IMR-90 (cell line): ENCODE measurements at regions not wholly inside any gene's neighbourhood (a gene's known extent, or its start where the extent isn't known, plus 50 kb on each side); places are given as distances from the start of the nearest gene placed in this dataset.
A peak's percentile ranks its signal among the peaks of the same experiment; 100 is the strongest.

ENCODE experiments used
- ATAC-seq: fragments of 200-7000 bp; cut with Tn5 transposase; 2 replicates; pipeline ENCODE4 v1.9.1; 2020; ENCODE audit warnings: low read depth, mild to moderate bottlenecking, moderate library complexity
- BruUV-seq: library from RNA; stranded (reverse); fragments of 400-500 nt; replicated peaks from 2 replicates; lab custom pipeline; 2021; lab: Mats Ljungman, UMichigan
- CTCF ChIA-PET: fragments of 300-600 bp; formaldehyde crosslinking; extraction: SDS; loops from one replicate; lab custom pipeline; 2021; ENCODE audit warnings: antibody characterized with exemption; lab: Yijun Ruan, JAX
- POLR2A ChIA-PET: fragments of 300-600 bp; sonication (Branson Sonifier 250); formaldehyde crosslinking; loops from one replicate; lab custom pipeline; 2022; ENCODE audit warnings: antibody characterized with exemption; ENCODE audit not compliant: unreplicated experiment; lab: Charles Lee
- DNase-seq: peaks from one replicate; pipeline ENCODE4 v3.0.0; 2013
- H2AFZ ChIP-seq: replicated peaks from 2 replicates; pipeline ENCODE3; 2013; ENCODE audit warnings: low read length, mild to moderate bottlenecking; ENCODE audit not compliant: poor library complexity
- H2AK5ac ChIP-seq: 2 replicates; pipeline ENCODE4 v1.6.1; 2013; ENCODE audit warnings: low read depth, low read length, inconsistent platforms
- H2AK9ac ChIP-seq: replicated peaks from 2 replicates; pipeline ENCODE3; 2013; ENCODE audit warnings: mild to moderate bottlenecking, low read depth, low read length, moderate library complexity; ENCODE audit not compliant: poor library complexity
- H2BK120ac ChIP-seq: 2 replicates; pipeline ENCODE4 v1.6.1; 2013; ENCODE audit warnings: low read depth, low read length, inconsistent platforms
- H2BK15ac ChIP-seq: 3 replicates; pipeline ENCODE4 v1.6.1; 2013; ENCODE audit warnings: low read depth, low read length, inconsistent platforms
- H2BK20ac ChIP-seq: 2 replicates; pipeline ENCODE4 v1.6.1; 2013; ENCODE audit warnings: low read depth, mild to moderate bottlenecking, inconsistent platforms, low read length, moderate library complexity
- H2BK5ac ChIP-seq: 2 replicates; pipeline ENCODE4 v1.6.1; 2013; ENCODE audit warnings: mild to moderate bottlenecking, low read depth, low read length, inconsistent platforms; ENCODE audit not compliant: poor library complexity, severe bottlenecking
- H3K14ac ChIP-seq: replicated peaks from 2 replicates; pipeline ENCODE4 v1.6.1; 2013; ENCODE audit warnings: low read depth, low read length, inconsistent platforms
- H3K18ac ChIP-seq: 2 replicates; pipeline ENCODE4 v1.6.1; 2013; ENCODE audit warnings: low read depth, low read length, control low read depth
- H3K23ac ChIP-seq: 2 replicates; pipeline ENCODE4 v1.6.1; 2013; ENCODE audit warnings: low read depth, low read length, inconsistent platforms
- H3K27ac ChIP-seq: 2 replicates; pipeline ENCODE4 v1.5.1; 2013; ENCODE audit warnings: mild to moderate bottlenecking, control low read depth, low read length; ENCODE audit not compliant: insufficient read depth
- H3K27me3 ChIP-seq: 2 replicates; pipeline ENCODE4 v1.6.1; 2013; ENCODE audit warnings: low read length; ENCODE audit not compliant: control insufficient read depth, insufficient read depth
- H3K36me3 ChIP-seq: 2 replicates; pipeline ENCODE4 v1.6.1; 2013; ENCODE audit warnings: low read length, mixed read lengths; ENCODE audit not compliant: control insufficient read depth, insufficient read depth
- H3K4ac ChIP-seq: 2 replicates; pipeline ENCODE4 v1.6.1; 2013; ENCODE audit warnings: low read depth, low read length, inconsistent platforms
- H3K4me1 ChIP-seq: 2 replicates; pipeline ENCODE4 v1.6.1; 2013; ENCODE audit warnings: low read length, mixed read lengths; ENCODE audit not compliant: control insufficient read depth, insufficient read depth
- H3K4me2 ChIP-seq: 2 replicates; pipeline ENCODE4 v1.6.1; 2013; ENCODE audit warnings: low read depth, mild to moderate bottlenecking, control low read depth, low read length, moderate library complexity
- H3K4me3 ChIP-seq: 2 replicates; pipeline ENCODE4 v1.5.1; 2013; ENCODE audit warnings: low read depth, mild to moderate bottlenecking, control low read depth, low read length, moderate library complexity; ENCODE audit not compliant: insufficient read depth
- H3K56ac ChIP-seq: 2 replicates; pipeline ENCODE4 v1.6.1; 2013; ENCODE audit warnings: low read length, inconsistent platforms; ENCODE audit not compliant: insufficient read depth; ENCODE audit errors: extremely low read depth
- H3K79me1 ChIP-seq, 2 experiments: 2 replicates each; pipeline ENCODE4 v1.6.1; 2013; ENCODE audit warnings: low read length in 2 of 2, inconsistent platforms in 1 of 2, low read depth in 1 of 2
- H3K9ac ChIP-seq: 2 replicates; pipeline ENCODE4 v1.6.1; 2013; ENCODE audit warnings: low read depth, low read length, control low read depth
- H3K9me1 ChIP-seq: 2 replicates; pipeline ENCODE4 v1.6.1; 2013; ENCODE audit warnings: low read length, inconsistent platforms; ENCODE audit not compliant: insufficient read depth
- H3K9me3 ChIP-seq: 2 replicates; pipeline ENCODE4 v1.6.1; 2013; ENCODE audit warnings: low read length; ENCODE audit not compliant: control insufficient read depth, insufficient read depth
- H4K20me1 ChIP-seq: 2 replicates; pipeline ENCODE4 v1.6.1; 2013; ENCODE audit warnings: low read length, inconsistent platforms; ENCODE audit not compliant: insufficient read depth
- H4K5ac ChIP-seq: 2 replicates; pipeline ENCODE4 v1.6.1; 2013; ENCODE audit warnings: mild to moderate bottlenecking, low read depth, low read length, control low read depth
- H4K8ac ChIP-seq, 2 experiments: 2 replicates each; pipeline ENCODE4 v1.6.1; 2013; ENCODE audit warnings: low read depth in 2 of 2, low read length in 2 of 2, control low read depth in 1 of 2, inconsistent platforms in 1 of 2
- H4K91ac ChIP-seq: 2 replicates; pipeline ENCODE4 v1.6.1; 2013; ENCODE audit warnings: low read depth, low read length, inconsistent platforms; ENCODE audit not compliant: insufficient read depth
- CEBPB ChIP-seq: IDR thresholded peaks from 2 replicates; pipeline ENCODE4 v1.6.1; 2012; ENCODE audit warnings: low read depth, low read length, improper control_type of control experiment
- CHD1 ChIP-seq: IDR thresholded peaks from 2 replicates; pipeline ENCODE4 v1.6.1; 2012; ENCODE audit warnings: low read depth, low read length, improper control_type of control experiment
- ELK1 ChIP-seq: fragments of 150-350 bp; IDR thresholded peaks from 2 replicates; pipeline ENCODE4 v1.6.1; 2016; ENCODE audit warnings: low read depth, mild to moderate bottlenecking, low read length, moderate library complexity, borderline replicate concordance
- MAZ ChIP-seq: IDR thresholded peaks from 2 replicates; pipeline ENCODE4 v1.6.1; 2012; ENCODE audit warnings: low read depth, mild to moderate bottlenecking, low read length, improper control_type of control experiment, moderate library complexity, borderline replicate concordance
- POLR2A ChIP-seq: IDR thresholded peaks from 2 replicates; pipeline ENCODE4 v1.6.1; 2012; ENCODE audit warnings: mild to moderate bottlenecking, low read depth, low read length
- RAD21 ChIP-seq: IDR thresholded peaks from 2 replicates; pipeline ENCODE4 v1.6.1; 2012; ENCODE audit warnings: low read length, improper control_type of control experiment
- RCOR1 ChIP-seq: IDR thresholded peaks from 2 replicates; pipeline ENCODE4 v1.6.1; 2012; ENCODE audit warnings: mild to moderate bottlenecking, low read length, improper control_type of control experiment; ENCODE audit not compliant: insufficient replicate concordance
- WGBS, 2 experiments: methylation state at CpG; one replicate each; pipeline versions ENCODE4 v1.1.5 to v1.1.7; 2013; ENCODE audit warnings: missing lambda C conversion rate in 2 of 2; ENCODE audit not compliant: insufficient read length in 1 of 2; ENCODE audit errors: extremely low coverage in 2 of 2; 5-methylcytosine and 5-hydroxymethylcytosine counted together
- dilution Hi-C: fragments of 300-500 bp; cut with HindIII; formaldehyde crosslinking; loops from one replicate; pipeline ENCODE4 v1.14.3; 2018; ENCODE audit warnings: low sequenced_read_pairs; ENCODE audit not compliant: unreplicated experiment
- in situ Hi-C: fragments of 300-500 bp; cut with MboI; formaldehyde crosslinking; loops from 3 replicates; pipeline ENCODE4 v1.14.3; 2019; ENCODE audit warnings: low sequenced_read_pairs, inconsistent platforms, mixed read lengths
- intact Hi-C: fragments of 100-400 bp; cut with micrococcal nuclease; formaldehyde crosslinking; loops from 2 replicates; pipeline ENCODE4 v1.10.0; 2022

GRCh38 chr6:43851204-43851865 lies 81.3 kb downstream of the VEGFA start:
- Histone ChIP-seq H3K18ac (peak overlapping the region; percentile 82), H3K27me3 (peaks cover 10% of the 10 kb centered on the region), H2AK5ac (peak overlapping the region; percentile 89), H3K27ac (peak overlapping the region; percentile 8; the same call in 1 of the 2 replicates), H3K9ac (peak overlapping the region; percentile 17; the same call in 1 of the 2 replicates), H3K79me1 (no peaks in the 10 kb centered on the region), H2BK15ac (peak overlapping the region; percentile 77; the same call in 2 of the 3 replicates), H3K9me3 (no peaks in the 10 kb centered on the region), H3K4ac (peak overlapping the region; percentile 95), H2AFZ (peak overlapping the region; percentile 78), H3K56ac (no peak overlapping the region), H2AK9ac (peak overlapping the region; percentile 94), H2BK5ac (peak overlapping the region; percentile 70), H4K91ac (peak overlapping the region; percentile 98), H4K5ac (peak overlapping the region; percentile 86), H3K4me2 (0 out of 2 replicates have a peak overlapping the region, but pooled peaks have one; percentile 34), H3K9me1 (peaks cover 12% of the 10 kb centered on the region; the same call in 1 of the 2 replicates), H3K4me1 (peaks cover 18% of the 10 kb centered on the region), H4K20me1 (no peaks in the 10 kb centered on the region), H2BK20ac (peak overlapping the region; percentile 91), H3K4me3 (no peak overlapping the region), H2BK120ac (peak overlapping the region; percentile 87), H4K8ac (peak overlapping the region; percentile 60 to 90), H3K36me3 (no peaks in the 10 kb centered on the region), H3K14ac (peak overlapping the region; percentile 69), H3K23ac (no peak overlapping the region)
- no TSS peak for BruUV-seq
- ChIA-PET POLR2A (no interaction called here), CTCF (no interaction called here)
- WGBS, 2 experiments, result no CpG with 5 or more reads among the region's 10 CpGs
- ATAC-seq, result peak; percentile 90
- dilution Hi-C loops (no loop called here), in situ Hi-C loops (no loop called here), intact Hi-C loops (no loop called here)
- peak; percentile 73 for DNase-seq
- peak; percentile 69 for TF ChIP-seq CEBPB
- TF ChIP-seq RAD21, result 0 out of 2 replicates have a peak, but pooled peaks have one; percentile 8
- peak; percentile 94 for TF ChIP-seq MAZ
- no peak for TF ChIP-seq POLR2A
- no peak for TF ChIP-seq CHD1
- TF ChIP-seq RCOR1, result peak; percentile 45
- no peak for TF ChIP-seq ELK1
